ENCODE measurements at regions not wholly inside any gene's neighbourhood (a gene's known extent, or its start where the extent isn't known, plus 50 kb on each side); places are given as distances from the start of the nearest gene placed in this dataset.

GRCh38 chr6:20309186-20309585, 92.5 kb upstream of the E2F3 start:
- DNase-seq (no peak), ATAC-seq (no peak)
- intact Hi-C loops (cut with DNase I, micrococcal nuclease) = no loop called here

GRCh38 chr6:20310185-20310584, 91.5 kb upstream of the E2F3 start:
- intact Hi-C loops (cut with DNase I, micrococcal nuclease) = no loop called here

GRCh38 chr6:20312606-20313005, 89.1 kb upstream of the E2F3 start:
- ATAC-seq (no peak), DNase-seq (no peak)
- intact Hi-C loops (cut with DNase I, micrococcal nuclease) = no loop called here

More at GRCh38 chr6:20310185-20310584, 91.5 kb upstream of the E2F3 start:
- DNase-seq = no peak
- no peak for ATAC-seq

GRCh38 chr6:20313051-20313450, 88.6 kb upstream of the E2F3 start:
- no peak for ATAC-seq
- no peak for DNase-seq
- intact Hi-C loops (cut with DNase I, micrococcal nuclease) = no loop called here

GRCh38 chr6:20313960-20314530, 87.6 kb upstream of the E2F3 start:
- DNase-seq = no peak
- intact Hi-C loops (cut with DNase I, micrococcal nuclease) = no loop called here
- no peak for ATAC-seq

GRCh38 chr6:20314866-20315845, 86.5 kb upstream of the E2F3 start:
- no peak for ATAC-seq
- intact Hi-C loops (cut with DNase I, micrococcal nuclease) = no loop called here
- no peak for DNase-seq

GRCh38 chr6:20317430-20317829, 84.2 kb upstream of the E2F3 start:
- DNase-seq (no peak), ATAC-seq (no peak)
- intact Hi-C loops (cut with DNase I, micrococcal nuclease) = no loop called here

- DNase-seq (peak in 1 of 2 donors; percentile 13), ATAC-seq (no peak)
- intact Hi-C loops (cut with DNase I, micrococcal nuclease) = no loop called here
These were observed 82.8 kb upstream of the E2F3 start for GRCh38 chr6:20318851-20319387.

GRCh38 chr6:20319520-20320357, 81.9 kb upstream of the E2F3 start:
- ATAC-seq (peak; percentile 98), DNase-seq (peak; percentile 40 to 83)
- intact Hi-C loops (cut with DNase I, micrococcal nuclease) = no loop called here

GRCh38 chr6:20325641-20326421, 75.8 kb upstream of the E2F3 start:
- intact Hi-C loops (cut with DNase I, micrococcal nuclease) = no loop called here
- no peak for DNase-seq
- no peak for ATAC-seq

GRCh38 chr6:20326422-20326728, 75.3 kb upstream of the E2F3 start:
- no peak for ATAC-seq
- DNase-seq = no peak
- intact Hi-C loops (cut with DNase I, micrococcal nuclease) = no loop called here

GRCh38 chr6:20327141-20327540, 74.5 kb upstream of the E2F3 start:
- intact Hi-C loops (cut with DNase I, micrococcal nuclease) = no loop called here
- DNase-seq (no peak), ATAC-seq (no peak)

- DNase-seq (no peak), ATAC-seq (no peak)
- intact Hi-C loops (cut with DNase I, micrococcal nuclease) = no loop called here
These were observed 73.3 kb upstream of the E2F3 start for GRCh38 chr6:20328266-20328923.

- DNase-seq = no peak
- intact Hi-C loops (cut with DNase I, micrococcal nuclease) = no loop called here
- no peak for ATAC-seq
These were observed 72.8 kb upstream of the E2F3 start for GRCh38 chr6:20328924-20329300.

- ATAC-seq (no peak), DNase-seq (no peak)
- intact Hi-C loops (cut with DNase I, micrococcal nuclease) = no loop called here
These were observed 70.6 kb upstream of the E2F3 start for GRCh38 chr6:20331042-20331441.

- no peak for ATAC-seq
- intact Hi-C loops (cut with DNase I, micrococcal nuclease) = no loop called here
- no peak for DNase-seq
These were observed 70.1 kb upstream of the E2F3 start for GRCh38 chr6:20331625-20332024.

- intact Hi-C loops (cut with DNase I, micrococcal nuclease) = no loop called here
- DNase-seq = no peak
- no peak for ATAC-seq
These were observed 69.2 kb upstream of the E2F3 start for GRCh38 chr6:20332441-20333006.

GRCh38 chr6:20333721-20334269, 67.9 kb upstream of the E2F3 start:
- DNase-seq (no peak), ATAC-seq (no peak)
- intact Hi-C loops (cut with DNase I, micrococcal nuclease) = no loop called here
